ENCODE measurements at regions not wholly inside any gene's neighbourhood (a gene's known extent, or its start where the extent isn't known, plus 50 kb on each side); places are given as distances from the start of the nearest gene placed in this dataset.

- DNase-seq (ENCODE audit: low read depth), result no peak
Measured at GRCh38 chr1:235011064-235011598, 117.5 kb downstream of the TOMM20 start.

- DNase-seq (ENCODE audit: low read depth), result no peak
Measured at GRCh38 chr1:235009561-235010306, 118.9 kb downstream of the TOMM20 start.

- no peak for DNase-seq (ENCODE audit: low read depth)
Measured at GRCh38 chr1:235009074-235009473, 119.6 kb downstream of the TOMM20 start.

GRCh38 chr1:235008239-235008638 is 120.4 kb downstream of the TOMM20 start:
- no peak for DNase-seq (ENCODE audit: low read depth)

GRCh38 chr1:235006816-235007215 is 121.8 kb downstream of the TOMM20 start:
- no peak for DNase-seq (ENCODE audit: low read depth)

GRCh38 chr1:235006132-235006721 is 122.4 kb downstream of the TOMM20 start:
- DNase-seq (ENCODE audit: low read depth), result no peak

- no peak for DNase-seq (ENCODE audit: low read depth)
Measured at GRCh38 chr1:235004840-235005391, 123.7 kb downstream of the TOMM20 start.

- DNase-seq (ENCODE audit: low read depth), result no peak
Measured at GRCh38 chr1:235004276-235004675, 124.4 kb downstream of the TOMM20 start.

GRCh38 chr1:235002706-235003300 is 125.8 kb downstream of the TOMM20 start:
- no peak for DNase-seq (ENCODE audit: low read depth)

- no peak for DNase-seq (ENCODE audit: low read depth)
Measured at GRCh38 chr1:234999513-234999940, 129.1 kb downstream of the TOMM20 start.

GRCh38 chr1:234997896-234998741 is 130.5 kb downstream of the TOMM20 start:
- DNase-seq (ENCODE audit: low read depth), result no peak

- peak; percentile 97 for DNase-seq (ENCODE audit: low read depth)
Measured at GRCh38 chr1:234997201-234997895, 131.3 kb downstream of the TOMM20 start.

GRCh38 chr1:234996245-234996757 is 132.3 kb downstream of the TOMM20 start:
- no peak for DNase-seq (ENCODE audit: low read depth)

GRCh38 chr1:234994436-234995295 is 134.0 kb downstream of the TOMM20 start:
- DNase-seq (ENCODE audit: low read depth), result no peak

- DNase-seq (ENCODE audit: low read depth), result no peak
Measured at GRCh38 chr1:234992065-234992464, 136.6 kb downstream of the TOMM20 start.

GRCh38 chr1:234990874-234991801 is 137.5 kb downstream of the TOMM20 start:
- no peak for DNase-seq (ENCODE audit: low read depth)

- no peak for DNase-seq (ENCODE audit: low read depth)
Measured at GRCh38 chr1:234990328-234990675, 138.3 kb downstream of the TOMM20 start.

- DNase-seq (ENCODE audit: low read depth), result no peak
Measured at GRCh38 chr1:234989479-234990327, 138.9 kb downstream of the TOMM20 start.

Data from fibroblast of the conjunctiva (primary cell).